Stimulated activated CD4-positive, alpha-beta T cell treated with anti-CD3 and anti-CD28 coated beads, Interleukin-1b, Interleukin-23, amount 100 ng/mL, for 24 hours (primary cell): ENCODE measurements at regions not wholly inside any gene's neighbourhood (a gene's known extent, or its start where the extent isn't known, plus 50 kb on each side); places are given as distances from the start of the nearest gene placed in this dataset.

Experiments
- DNase-seq, 4 experiments: peaks; one replicate each; pipeline ENCODE4 v3.0.0-alpha.2; 2020; ENCODE audit warnings: low read depth in 4 of 4, low spot score in 1 of 4

- DNase-seq: no peak
Observed at GRCh38 chr17:34420900-34421299, 57.9 kb upstream of the CCL1 start.

GRCh38 chr17:34420254-34420766, 57.3 kb upstream of the CCL1 start:
- DNase-seq: peak; percentile 38 to 65 (median 40)

- no peak for DNase-seq
Observed at GRCh38 chr17:34416116-34416515, 53.1 kb upstream of the CCL1 start.

GRCh38 chr17:34414339-34414738, 51.3 kb upstream of the CCL1 start:
- DNase-seq: no peak

GRCh38 chr17:34413443-34414119, 50.5 kb upstream of the CCL1 start:
- no peak for DNase-seq

GRCh38 chr17:34412965-34413441, 50.0 kb upstream of the CCL1 start:
- no peak for DNase-seq
